Amygdala (tissue), 56 donors: ENCODE measurements at regions not wholly inside any gene's neighbourhood (a gene's known extent, or its start where the extent isn't known, plus 50 kb on each side); places are given as distances from the start of the nearest gene placed in this dataset.
"Not testable (repeated sequence)": the region's sequence is repeated elsewhere in the genome, so short reads cannot be mapped to it uniquely, and the experiment has no call there.

Experiments
- DNase-seq, 56 donors: peaks; one replicate each; lab custom pipeline; 2025; lab: John Stamatoyannopoulos, UW

- DNase-seq = no peak
Measured at GRCh38 chr13:112144616-112145550, 77.9 kb downstream of the SOX1 start.

- DNase-seq = no peak
Measured at GRCh38 chr13:112145551-112146360, 78.8 kb downstream of the SOX1 start.

- DNase-seq = no peak
Measured at GRCh38 chr13:112150352-112150751, 83.4 kb downstream of the SOX1 start.

DNA sequence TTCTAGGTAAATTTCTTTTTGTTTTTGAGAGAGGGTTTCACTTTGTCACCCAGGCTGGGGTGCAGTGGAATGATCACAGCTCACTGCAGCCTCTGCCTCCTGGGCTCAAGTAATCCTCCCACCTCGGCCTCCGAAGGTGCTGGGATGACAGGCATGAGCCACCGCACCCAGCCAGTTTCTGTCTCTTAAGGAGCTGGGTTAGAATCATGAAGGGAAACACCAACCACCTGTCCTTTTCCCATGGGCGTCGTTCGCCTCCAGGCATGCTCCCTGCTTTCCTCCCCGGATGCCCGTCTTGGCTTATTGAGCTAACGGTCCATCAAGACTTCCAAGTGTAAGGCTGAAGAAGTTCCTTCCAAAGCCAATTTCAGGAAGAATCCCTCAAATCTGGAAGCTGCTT is 85.9 kb downstream of the SOX1 start:
- no peak for DNase-seq

DNA sequence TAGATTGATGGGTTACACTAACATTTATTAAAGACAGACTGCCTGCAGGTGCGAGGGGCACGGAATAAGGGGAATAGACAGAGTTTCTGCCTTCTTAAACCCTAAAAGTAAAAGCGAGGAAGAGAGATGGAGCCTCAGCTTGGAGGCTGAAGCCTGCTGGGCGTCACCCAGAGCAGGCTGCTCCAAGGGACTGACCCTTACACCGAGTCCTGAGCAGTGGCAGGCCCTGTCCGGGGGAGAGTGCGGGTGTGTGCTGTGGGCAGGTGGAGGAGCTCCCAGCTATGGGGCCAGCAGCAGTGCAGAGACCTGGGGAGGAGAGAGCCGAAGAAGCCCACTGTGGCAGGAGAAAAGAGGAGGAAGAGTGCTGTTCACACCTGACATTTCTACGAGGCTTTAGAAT is 86.4 kb downstream of the SOX1 start:
- no peak for DNase-seq

DNA sequence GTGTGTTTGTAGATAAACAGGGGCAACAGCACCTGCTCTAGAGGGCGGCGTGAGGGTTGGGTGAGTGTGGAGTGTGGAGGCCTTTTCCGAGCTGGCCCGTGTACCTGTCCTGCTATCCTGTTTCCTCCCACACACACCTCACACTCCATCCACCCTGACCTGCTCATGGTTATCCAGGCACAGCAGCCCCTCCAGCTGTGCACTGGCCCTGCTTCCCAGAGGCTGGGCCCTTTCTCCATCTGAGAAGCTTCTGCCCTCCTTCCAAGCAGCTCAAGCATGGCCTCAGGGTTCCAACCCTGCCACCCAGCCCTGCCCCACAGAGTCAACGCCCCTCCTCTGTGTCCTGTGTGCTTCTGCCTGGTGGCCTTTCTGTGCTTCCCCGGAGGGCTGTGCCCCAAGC is 86.9 kb downstream of the SOX1 start:
- DNase-seq = no peak

GRCh38 chr13:112154301-112155060 is 87.5 kb downstream of the SOX1 start:
- DNase-seq = no peak

- no peak for DNase-seq
Measured at GRCh38 chr13:112158961-112159360, 92.0 kb downstream of the SOX1 start.

DNA sequence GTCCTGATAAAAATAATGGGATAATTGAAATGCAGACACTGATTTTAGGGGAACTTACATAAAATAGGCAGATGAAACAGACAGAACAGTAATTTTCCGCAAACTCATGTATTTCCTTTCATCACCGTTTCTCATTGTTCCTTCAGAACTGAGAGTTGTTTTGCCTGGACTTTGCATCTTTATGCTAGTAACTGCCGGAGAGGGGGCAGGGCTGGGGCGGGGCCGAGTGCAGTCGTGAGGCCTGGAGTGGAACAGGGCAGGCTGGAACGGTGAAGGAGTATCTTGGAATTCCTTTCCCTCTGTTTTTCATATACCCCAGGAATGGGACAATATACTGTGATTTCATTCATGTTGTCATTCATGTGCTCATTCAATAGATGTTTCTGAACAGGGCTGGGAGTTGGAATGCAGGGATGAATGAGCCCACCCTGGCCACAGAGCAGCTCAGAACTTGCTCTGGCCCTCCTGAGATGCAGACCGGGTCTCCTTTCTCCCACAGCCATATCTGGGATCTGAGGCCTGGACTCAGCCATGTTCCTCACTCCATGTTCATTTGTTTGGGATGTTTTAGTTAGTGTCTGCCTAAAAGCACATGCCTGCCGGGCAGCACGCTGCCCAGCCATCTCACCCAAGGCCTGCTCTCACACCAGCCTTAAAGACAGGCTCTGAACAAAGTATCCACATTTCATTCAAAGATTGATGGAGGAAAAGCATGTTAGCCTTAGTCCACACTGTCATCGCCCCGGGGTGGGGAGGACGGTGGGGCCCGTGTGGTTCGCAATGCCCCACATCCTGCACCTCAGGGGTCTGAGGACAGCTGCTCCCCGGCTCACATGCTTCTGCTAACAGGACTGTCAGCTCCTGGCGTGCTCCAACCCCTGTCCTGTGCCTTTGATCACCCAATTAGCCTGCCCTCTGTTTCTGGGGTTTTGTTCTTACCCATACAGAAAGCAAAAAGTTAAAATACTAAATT is 92.9 kb downstream of the SOX1 start:
- DNase-seq = no peak

DNA sequence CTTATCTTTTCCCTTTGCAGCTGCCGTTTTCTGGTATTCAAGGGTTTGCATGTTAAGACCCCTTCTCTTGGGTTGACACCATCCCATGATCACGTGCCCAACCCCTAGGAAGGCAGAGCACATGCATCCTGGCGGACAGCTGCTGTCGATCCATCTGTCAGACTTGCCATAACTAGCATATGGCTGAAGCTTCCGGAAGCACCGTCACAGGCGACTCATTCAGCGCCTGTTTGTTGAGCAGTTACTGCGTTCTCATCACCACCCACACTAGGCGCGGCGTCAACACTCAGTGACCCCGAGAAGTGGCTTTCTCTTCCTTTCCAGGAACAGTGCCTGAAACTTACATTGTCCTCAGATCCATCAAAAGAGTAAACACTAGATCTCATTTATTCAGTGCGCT is 93.6 kb downstream of the SOX1 start:
- no peak for DNase-seq

DNA sequence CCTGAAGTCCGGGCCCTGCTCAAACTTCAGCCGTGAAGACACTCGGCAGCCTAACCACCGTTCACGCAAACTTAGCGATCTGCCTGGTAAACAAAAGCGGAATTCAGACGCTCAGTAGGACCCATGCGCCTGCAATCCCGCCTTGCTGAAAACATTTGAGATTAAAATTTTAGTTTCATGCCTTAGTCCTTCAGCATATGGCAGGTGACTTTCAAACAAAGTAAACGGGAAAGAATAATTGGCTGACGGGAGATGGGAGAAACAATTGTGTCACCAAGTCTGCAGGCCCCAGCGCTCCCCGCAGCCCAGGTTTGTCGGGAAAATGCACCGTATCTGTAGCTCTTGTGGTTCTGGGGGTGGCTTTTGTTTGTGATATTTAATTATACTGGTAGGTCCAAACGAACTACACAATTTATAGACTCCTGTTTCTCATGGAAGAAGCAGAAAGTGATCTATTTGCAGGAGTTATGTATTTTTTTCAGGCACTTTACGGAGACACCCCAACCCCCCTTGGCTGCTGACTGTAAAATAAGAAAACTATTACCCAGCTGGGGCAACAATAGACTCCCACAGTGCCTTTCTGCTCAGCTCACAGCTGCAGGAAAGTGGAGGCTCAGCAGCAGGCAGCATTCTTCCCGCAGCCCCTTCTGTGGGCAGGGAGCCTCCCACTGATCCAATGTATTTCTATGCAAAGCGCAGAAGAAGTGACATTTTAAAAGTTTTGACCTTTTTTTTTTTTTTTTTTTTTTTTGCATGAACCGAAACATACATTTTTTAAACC is 94.8 kb downstream of the SOX1 start:
- no peak for DNase-seq

DNA sequence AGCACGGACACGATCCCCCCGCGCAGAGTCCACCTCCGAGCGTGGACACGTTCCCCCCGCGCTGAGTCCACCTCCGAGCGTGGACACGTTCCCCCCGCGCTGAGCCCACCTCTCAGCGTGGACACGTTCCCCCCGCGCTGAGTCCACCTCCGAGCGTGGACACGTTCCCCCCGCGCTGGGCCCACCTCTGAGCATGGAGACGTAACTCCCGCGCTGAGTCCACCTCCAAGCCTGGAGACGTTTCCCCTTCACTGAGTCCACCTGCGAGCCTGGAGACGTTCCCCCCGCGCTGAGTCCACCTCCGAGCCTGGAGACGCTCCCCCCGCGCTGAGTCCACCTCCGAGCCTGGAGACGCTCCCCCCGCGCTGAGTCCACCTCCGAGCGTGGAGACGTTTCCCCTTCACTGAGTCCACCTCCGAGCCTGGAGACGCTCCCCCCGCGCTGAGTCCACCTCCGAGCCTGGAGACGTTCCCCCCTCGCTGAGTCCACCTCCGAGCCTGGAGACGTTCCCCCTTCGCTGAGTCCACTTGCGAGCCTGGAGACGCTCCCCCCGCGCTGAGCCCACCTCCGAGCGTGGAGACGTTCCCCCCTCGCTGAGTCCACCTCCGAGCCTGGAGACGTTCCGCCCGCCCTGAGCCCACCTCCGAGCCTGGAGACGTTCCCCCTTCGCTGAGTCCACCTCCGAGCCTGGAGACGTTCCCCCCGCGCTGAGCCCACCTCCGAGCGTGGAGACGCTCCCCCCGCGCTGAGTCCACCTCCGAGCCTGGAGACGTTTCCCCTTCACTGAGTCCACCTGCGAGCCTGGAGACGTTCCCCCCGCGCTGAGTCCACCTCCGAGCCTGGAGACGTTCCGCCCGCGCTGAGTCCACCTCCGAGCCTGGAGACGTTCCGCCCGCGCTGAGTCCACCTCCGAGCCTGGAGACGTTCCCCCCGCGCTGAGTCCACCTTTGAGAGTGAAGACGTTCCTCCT is 97.0 kb downstream of the SOX1 start:
- DNase-seq = not testable (repeated sequence)

DNA sequence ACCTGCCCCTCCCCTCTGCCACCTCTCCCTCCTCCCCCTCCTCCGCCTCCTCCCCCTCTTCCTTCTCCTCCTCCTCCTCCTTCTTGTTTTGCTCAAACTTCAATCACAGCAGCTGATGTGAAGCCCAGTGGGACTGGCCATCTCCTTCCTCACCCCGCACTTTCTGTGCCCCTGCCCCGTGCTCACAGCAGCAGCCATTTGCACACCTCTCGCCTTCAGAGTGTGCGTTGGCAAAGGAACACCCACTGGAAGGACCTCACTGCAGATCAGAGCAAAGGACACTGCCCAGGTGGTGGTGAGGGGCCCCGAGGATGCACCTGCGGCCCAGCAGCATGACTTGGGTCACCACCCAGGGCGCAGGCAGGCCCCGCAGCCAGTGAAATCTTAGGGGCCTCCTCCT is 98.8 kb downstream of the SOX1 start:
- no peak for DNase-seq

DNA sequence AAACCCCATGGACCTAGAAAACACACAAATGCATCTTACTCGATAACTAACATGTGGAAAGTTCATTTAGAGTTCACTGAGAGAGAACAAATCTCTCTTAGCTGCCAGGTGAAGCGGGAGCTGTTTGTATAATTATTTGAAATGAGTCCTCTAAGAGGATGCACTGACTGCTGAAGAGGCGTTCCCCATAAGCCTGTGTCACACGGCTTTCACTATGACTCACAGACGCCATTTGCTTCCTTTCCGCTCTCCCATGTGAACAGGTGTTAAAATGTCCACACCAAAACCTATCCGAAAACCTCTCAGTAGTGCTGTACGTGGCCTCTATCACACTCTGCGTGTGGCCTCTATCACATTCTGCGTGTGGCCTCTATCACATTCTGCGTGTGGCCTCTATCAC is 101.8 kb downstream of the SOX1 start:
- no peak for DNase-seq

GRCh38 chr13:112169941-112170822 is 103.2 kb downstream of the SOX1 start:
- DNase-seq = no peak

GRCh38 chr13:112170823-112171569 is 104.0 kb downstream of the SOX1 start:
- no peak for DNase-seq
